Eye (tissue), 1 donor: ENCODE measurements at regions not wholly inside any gene's neighbourhood (a gene's known extent, or its start where the extent isn't known, plus 50 kb on each side); places are given as distances from the start of the nearest gene placed in this dataset.
A peak's percentile ranks its signal among the peaks of the same experiment; 100 is the strongest.
"Not testable (repeated sequence)": the region's sequence is repeated elsewhere in the genome, so short reads cannot be mapped to it uniquely, and the experiment has no call there.

Experiments
- DNase-seq: peaks from one replicate; pipeline ENCODE4 v3.0.0-alpha.2; 2015

- no peak for DNase-seq
Measured at GRCh38 chr5:135776457-135776856, 58.0 kb upstream of the SLC25A48 start.

GRCh38 chr5:135761746-135762145 is 72.7 kb upstream of the SLC25A48 start:
- peak; percentile 12 for DNase-seq

GRCh38 chr5:135759149-135759784 is 75.2 kb upstream of the SLC25A48 start:
- DNase-seq: no peak

- no peak for DNase-seq
Measured at GRCh38 chr5:135753990-135754389, 80.5 kb upstream of the SLC25A48 start.

- no peak for DNase-seq
Measured at GRCh38 chr5:135750506-135750905, 84.0 kb upstream of the SLC25A48 start.

GRCh38 chr5:135747824-135748223 is 86.6 kb upstream of the SLC25A48 start:
- no peak for DNase-seq

GRCh38 chr5:135745897-135746500 is 88.5 kb upstream of the SLC25A48 start:
- DNase-seq: no peak

- no peak for DNase-seq
Measured at GRCh38 chr5:135743705-135744411, 90.6 kb upstream of the SLC25A48 start.

GRCh38 chr5:135743181-135743580 is 91.3 kb upstream of the SLC25A48 start:
- no peak for DNase-seq

GRCh38 chr5:135742240-135742639 is 92.2 kb upstream of the SLC25A48 start:
- DNase-seq: not testable (repeated sequence)

- no peak for DNase-seq
Measured at GRCh38 chr5:135741040-135741439, 93.4 kb upstream of the SLC25A48 start.

- no peak for DNase-seq
Measured at GRCh38 chr5:135740475-135740874, 94.0 kb upstream of the SLC25A48 start.

- peak; percentile 32 for DNase-seq
Measured at GRCh38 chr5:135739383-135739981, 95.0 kb upstream of the SLC25A48 start.

- DNase-seq: no peak
Measured at GRCh38 chr5:135738564-135738875, 95.9 kb upstream of the SLC25A48 start.

GRCh38 chr5:135737701-135738563 is 96.5 kb upstream of the SLC25A48 start:
- DNase-seq: no peak

GRCh38 chr5:135736952-135737351 is 97.5 kb upstream of the SLC25A48 start:
- not testable (repeated sequence) for DNase-seq

GRCh38 chr5:135735831-135736230 is 98.6 kb upstream of the SLC25A48 start:
- DNase-seq: no peak

GRCh38 chr5:135734956-135735355 is 99.5 kb upstream of the SLC25A48 start:
- DNase-seq: not testable (repeated sequence)

GRCh38 chr5:135731034-135731433 is 103.4 kb upstream of the SLC25A48 start:
- DNase-seq: not testable (repeated sequence)

GRCh38 chr5:135730161-135730560 is 104.3 kb upstream of the SLC25A48 start:
- not testable (repeated sequence) for DNase-seq

GRCh38 chr5:135729321-135729786 is 105.1 kb upstream of the SLC25A48 start:
- DNase-seq: peak; percentile 70

GRCh38 chr5:135724617-135725016 is 109.8 kb upstream of the SLC25A48 start:
- DNase-seq: no peak

GRCh38 chr5:135723491-135723890 is 111.0 kb upstream of the SLC25A48 start:
- DNase-seq: peak; percentile 34
